ENCODE measurements at regions not wholly inside any gene's neighbourhood (a gene's known extent, or its start where the extent isn't known, plus 50 kb on each side); places are given as distances from the start of the nearest gene placed in this dataset.

DNA sequence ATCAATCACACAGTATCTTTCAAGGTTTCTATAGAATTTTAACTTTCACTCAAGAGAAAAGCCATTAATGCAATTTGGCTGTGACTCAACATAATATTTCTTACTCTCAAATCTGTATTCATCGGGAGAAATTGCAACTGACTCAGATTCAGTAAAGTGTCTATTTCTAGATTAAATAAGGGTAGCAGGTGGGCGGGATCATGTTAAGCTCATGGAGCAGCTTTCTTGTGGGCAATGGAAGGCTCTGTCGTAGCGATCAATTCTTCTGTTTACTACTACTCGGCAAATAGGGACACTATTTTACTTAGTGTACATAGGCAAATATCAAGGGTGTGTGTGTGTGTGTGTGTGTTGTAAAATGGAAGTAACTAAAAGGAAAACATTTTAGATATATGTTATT, 423.6 kb upstream of the NEGR1 start:
- Histone ChIP-seq H3K36me3 (ENCODE audit: insufficient read depth) (no peaks in the 10 kb centered on the region; the same call in 1 of the 2 replicates), H3K9me2 (ENCODE audit: insufficient read depth) (no peaks in the 10 kb centered on the region), H3K27ac (ENCODE audit: low read depth) (no peak overlapping the region), H3K4me2 (no peak overlapping the region), H3F3A (replicated peaks; ENCODE audit: low read depth) (no peaks in the 10 kb centered on the region), H3K79me2 (replicated peaks; ENCODE audit: insufficient read depth) (no peaks in the 10 kb centered on the region), H3K4me1 (ENCODE audit: insufficient read depth) (no peaks in the 10 kb centered on the region), H3K27me3 (ENCODE audit: insufficient read depth) (no peaks in the 10 kb centered on the region), H2AFZ (no peak overlapping the region), H4K20me1 (replicated peaks; ENCODE audit: insufficient read depth) (no peaks in the 10 kb centered on the region), H3K4me3 (no peak overlapping the region)
- TF ChIP-seq JUNB (IDR thresholded peaks at IDR 0.05; ENCODE audit: unreplicated experiment) (no peak), ZNF331 (CRISPR knock-in tag; IDR thresholded peaks at IDR 0.05; ENCODE audit: low read depth) (no peak), POLR2AphosphoS5 (IDR thresholded peaks at IDR 0.05; ENCODE audit: low read depth) (no peak), STAT1 (IDR thresholded peaks at IDR 0.05; ENCODE audit: unreplicated experiment) (no peak), ZNF114 (CRISPR knock-in tag; IDR thresholded peaks at IDR 0.05) (no peak), EZH2phosphoT487 (IDR thresholded peaks at IDR 0.05; ENCODE audit: unreplicated experiment) (no peak), EZH2 (IDR thresholded peaks at IDR 0.05; ENCODE audit: low read depth, unreplicated experiment) (no peak), CREB1 (CRISPR knock-in tag; IDR thresholded peaks at IDR 0.05; ENCODE audit: low read depth) (no peak)
- TF ChIP-seq, protein P1, sequence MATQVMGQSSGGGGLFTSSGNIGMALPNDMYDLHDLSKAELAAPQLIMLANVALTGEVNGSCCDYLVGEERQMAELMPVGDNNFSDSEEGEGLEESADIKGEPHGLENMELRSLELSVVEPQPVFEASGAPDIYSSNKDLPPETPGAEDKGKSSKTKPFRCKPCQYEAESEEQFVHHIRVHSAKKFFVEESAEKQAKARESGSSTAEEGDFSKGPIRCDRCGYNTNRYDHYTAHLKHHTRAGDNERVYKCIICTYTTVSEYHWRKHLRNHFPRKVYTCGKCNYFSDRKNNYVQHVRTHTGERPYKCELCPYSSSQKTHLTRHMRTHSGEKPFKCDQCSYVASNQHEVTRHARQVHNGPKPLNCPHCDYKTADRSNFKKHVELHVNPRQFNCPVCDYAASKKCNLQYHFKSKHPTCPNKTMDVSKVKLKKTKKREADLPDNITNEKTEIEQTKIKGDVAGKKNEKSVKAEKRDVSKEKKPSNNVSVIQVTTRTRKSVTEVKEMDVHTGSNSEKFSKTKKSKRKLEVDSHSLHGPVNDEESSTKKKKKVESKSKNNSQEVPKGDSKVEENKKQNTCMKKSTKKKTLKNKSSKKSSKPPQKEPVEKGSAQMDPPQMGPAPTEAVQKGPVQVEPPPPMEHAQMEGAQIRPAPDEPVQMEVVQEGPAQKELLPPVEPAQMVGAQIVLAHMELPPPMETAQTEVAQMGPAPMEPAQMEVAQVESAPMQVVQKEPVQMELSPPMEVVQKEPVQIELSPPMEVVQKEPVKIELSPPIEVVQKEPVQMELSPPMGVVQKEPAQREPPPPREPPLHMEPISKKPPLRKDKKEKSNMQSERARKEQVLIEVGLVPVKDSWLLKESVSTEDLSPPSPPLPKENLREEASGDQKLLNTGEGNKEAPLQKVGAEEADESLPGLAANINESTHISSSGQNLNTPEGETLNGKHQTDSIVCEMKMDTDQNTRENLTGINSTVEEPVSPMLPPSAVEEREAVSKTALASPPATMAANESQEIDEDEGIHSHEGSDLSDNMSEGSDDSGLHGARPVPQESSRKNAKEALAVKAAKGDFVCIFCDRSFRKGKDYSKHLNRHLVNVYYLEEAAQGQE (IDR thresholded peaks at IDR 0.05; ENCODE audit: unreplicated experiment), result no peak
- TF ChIP-seq, protein P2, sequence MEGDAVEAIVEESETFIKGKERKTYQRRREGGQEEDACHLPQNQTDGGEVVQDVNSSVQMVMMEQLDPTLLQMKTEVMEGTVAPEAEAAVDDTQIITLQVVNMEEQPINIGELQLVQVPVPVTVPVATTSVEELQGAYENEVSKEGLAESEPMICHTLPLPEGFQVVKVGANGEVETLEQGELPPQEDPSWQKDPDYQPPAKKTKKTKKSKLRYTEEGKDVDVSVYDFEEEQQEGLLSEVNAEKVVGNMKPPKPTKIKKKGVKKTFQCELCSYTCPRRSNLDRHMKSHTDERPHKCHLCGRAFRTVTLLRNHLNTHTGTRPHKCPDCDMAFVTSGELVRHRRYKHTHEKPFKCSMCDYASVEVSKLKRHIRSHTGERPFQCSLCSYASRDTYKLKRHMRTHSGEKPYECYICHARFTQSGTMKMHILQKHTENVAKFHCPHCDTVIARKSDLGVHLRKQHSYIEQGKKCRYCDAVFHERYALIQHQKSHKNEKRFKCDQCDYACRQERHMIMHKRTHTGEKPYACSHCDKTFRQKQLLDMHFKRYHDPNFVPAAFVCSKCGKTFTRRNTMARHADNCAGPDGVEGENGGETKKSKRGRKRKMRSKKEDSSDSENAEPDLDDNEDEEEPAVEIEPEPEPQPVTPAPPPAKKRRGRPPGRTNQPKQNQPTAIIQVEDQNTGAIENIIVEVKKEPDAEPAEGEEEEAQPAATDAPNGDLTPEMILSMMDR (conservative IDR thresholded peaks at IDR 0.05; ENCODE audit: low read depth in 2 of 2), result no peak
- DNase-seq (ENCODE audit: low spot score) (no peak), ATAC-seq (no peak)
- H3K9me3 Mint-ChIP-seq, result no peaks in the 10 kb centered on the region
- no peak overlapping the region for H3K4me3 Mint-ChIP-seq
- no peaks in the 10 kb centered on the region for H3K36me3 Mint-ChIP-seq (ENCODE audit: low read depth)
- H3K4me1 Mint-ChIP-seq, result 0 out of 3 replicates have a peak, but pooled peaks cover 2% of the 10 kb centered on the region
- no peaks in the 10 kb centered on the region for H3K27me3 Mint-ChIP-seq (ENCODE audit: insufficient read depth, low read depth, poor library complexity)
- no peak overlapping the region for H3K27ac Mint-ChIP-seq

DNA sequence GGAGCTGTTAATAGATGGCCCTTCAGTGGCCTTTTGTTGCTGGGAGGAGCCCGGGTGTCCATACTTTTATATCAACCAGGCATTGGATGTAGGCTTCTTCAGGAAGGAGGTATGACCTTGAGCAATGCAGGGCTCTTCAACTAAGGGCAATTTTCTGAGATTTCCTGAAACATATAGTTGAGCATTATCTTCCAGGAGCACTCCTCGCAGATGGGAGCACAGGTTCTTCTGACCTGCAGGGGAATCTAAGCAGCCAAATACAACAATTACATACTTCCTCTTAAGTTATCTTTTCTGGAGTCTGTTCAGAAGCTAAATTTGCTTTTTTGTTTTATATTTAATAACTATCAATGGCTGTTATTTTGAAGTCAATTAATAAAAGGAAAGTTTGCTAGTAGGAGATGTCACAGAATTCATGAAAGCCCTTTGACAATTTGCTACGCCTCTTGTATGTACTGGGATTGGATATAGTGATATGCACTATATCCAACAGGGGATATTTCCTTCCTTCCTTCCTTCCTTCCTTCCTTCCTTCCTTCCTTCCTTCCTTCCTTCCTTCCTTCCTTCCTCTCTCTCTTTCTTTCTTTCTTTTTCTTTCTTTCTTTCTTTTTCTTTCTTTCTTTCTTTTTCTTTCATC, 422.6 kb upstream of the NEGR1 start:
- no peaks in the 10 kb centered on the region for H3K27me3 ChIP-seq (ENCODE audit: insufficient read depth)
- H3K27ac ChIP-seq (ENCODE audit: low read depth), result no peak overlapping the region
- ATAC-seq (no peak), DNase-seq (ENCODE audit: low spot score) (no peak)
- H3F3A ChIP-seq (replicated peaks; ENCODE audit: low read depth), result no peaks in the 10 kb centered on the region
- no peaks in the 10 kb centered on the region; the same call in 1 of the 2 replicates for H3K36me3 ChIP-seq (ENCODE audit: insufficient read depth)
- no peaks in the 10 kb centered on the region for H3K27me3 Mint-ChIP-seq (ENCODE audit: insufficient read depth, low read depth, poor library complexity)
- H3K27ac Mint-ChIP-seq, result no peak overlapping the region
- no peaks in the 10 kb centered on the region for H3K9me3 Mint-ChIP-seq
- no peaks in the 10 kb centered on the region for H3K9me2 ChIP-seq (ENCODE audit: insufficient read depth)
- H3K4me3 Mint-ChIP-seq, result no peak overlapping the region
- no peaks in the 10 kb centered on the region for H3K36me3 Mint-ChIP-seq (ENCODE audit: low read depth)
- H2AFZ ChIP-seq, result no peak overlapping the region
- no peaks in the 10 kb centered on the region for H3K4me1 ChIP-seq (ENCODE audit: insufficient read depth)
- H3K4me2 ChIP-seq, result no peak overlapping the region
- H3K4me3 ChIP-seq, result no peak overlapping the region
- H4K20me1 ChIP-seq (replicated peaks; ENCODE audit: insufficient read depth), result no peaks in the 10 kb centered on the region
- no peaks in the 10 kb centered on the region for H3K79me2 ChIP-seq (replicated peaks; ENCODE audit: insufficient read depth)
- H3K4me1 Mint-ChIP-seq, result no peaks in the 10 kb centered on the region
- TF ChIP-seq, protein P3, sequence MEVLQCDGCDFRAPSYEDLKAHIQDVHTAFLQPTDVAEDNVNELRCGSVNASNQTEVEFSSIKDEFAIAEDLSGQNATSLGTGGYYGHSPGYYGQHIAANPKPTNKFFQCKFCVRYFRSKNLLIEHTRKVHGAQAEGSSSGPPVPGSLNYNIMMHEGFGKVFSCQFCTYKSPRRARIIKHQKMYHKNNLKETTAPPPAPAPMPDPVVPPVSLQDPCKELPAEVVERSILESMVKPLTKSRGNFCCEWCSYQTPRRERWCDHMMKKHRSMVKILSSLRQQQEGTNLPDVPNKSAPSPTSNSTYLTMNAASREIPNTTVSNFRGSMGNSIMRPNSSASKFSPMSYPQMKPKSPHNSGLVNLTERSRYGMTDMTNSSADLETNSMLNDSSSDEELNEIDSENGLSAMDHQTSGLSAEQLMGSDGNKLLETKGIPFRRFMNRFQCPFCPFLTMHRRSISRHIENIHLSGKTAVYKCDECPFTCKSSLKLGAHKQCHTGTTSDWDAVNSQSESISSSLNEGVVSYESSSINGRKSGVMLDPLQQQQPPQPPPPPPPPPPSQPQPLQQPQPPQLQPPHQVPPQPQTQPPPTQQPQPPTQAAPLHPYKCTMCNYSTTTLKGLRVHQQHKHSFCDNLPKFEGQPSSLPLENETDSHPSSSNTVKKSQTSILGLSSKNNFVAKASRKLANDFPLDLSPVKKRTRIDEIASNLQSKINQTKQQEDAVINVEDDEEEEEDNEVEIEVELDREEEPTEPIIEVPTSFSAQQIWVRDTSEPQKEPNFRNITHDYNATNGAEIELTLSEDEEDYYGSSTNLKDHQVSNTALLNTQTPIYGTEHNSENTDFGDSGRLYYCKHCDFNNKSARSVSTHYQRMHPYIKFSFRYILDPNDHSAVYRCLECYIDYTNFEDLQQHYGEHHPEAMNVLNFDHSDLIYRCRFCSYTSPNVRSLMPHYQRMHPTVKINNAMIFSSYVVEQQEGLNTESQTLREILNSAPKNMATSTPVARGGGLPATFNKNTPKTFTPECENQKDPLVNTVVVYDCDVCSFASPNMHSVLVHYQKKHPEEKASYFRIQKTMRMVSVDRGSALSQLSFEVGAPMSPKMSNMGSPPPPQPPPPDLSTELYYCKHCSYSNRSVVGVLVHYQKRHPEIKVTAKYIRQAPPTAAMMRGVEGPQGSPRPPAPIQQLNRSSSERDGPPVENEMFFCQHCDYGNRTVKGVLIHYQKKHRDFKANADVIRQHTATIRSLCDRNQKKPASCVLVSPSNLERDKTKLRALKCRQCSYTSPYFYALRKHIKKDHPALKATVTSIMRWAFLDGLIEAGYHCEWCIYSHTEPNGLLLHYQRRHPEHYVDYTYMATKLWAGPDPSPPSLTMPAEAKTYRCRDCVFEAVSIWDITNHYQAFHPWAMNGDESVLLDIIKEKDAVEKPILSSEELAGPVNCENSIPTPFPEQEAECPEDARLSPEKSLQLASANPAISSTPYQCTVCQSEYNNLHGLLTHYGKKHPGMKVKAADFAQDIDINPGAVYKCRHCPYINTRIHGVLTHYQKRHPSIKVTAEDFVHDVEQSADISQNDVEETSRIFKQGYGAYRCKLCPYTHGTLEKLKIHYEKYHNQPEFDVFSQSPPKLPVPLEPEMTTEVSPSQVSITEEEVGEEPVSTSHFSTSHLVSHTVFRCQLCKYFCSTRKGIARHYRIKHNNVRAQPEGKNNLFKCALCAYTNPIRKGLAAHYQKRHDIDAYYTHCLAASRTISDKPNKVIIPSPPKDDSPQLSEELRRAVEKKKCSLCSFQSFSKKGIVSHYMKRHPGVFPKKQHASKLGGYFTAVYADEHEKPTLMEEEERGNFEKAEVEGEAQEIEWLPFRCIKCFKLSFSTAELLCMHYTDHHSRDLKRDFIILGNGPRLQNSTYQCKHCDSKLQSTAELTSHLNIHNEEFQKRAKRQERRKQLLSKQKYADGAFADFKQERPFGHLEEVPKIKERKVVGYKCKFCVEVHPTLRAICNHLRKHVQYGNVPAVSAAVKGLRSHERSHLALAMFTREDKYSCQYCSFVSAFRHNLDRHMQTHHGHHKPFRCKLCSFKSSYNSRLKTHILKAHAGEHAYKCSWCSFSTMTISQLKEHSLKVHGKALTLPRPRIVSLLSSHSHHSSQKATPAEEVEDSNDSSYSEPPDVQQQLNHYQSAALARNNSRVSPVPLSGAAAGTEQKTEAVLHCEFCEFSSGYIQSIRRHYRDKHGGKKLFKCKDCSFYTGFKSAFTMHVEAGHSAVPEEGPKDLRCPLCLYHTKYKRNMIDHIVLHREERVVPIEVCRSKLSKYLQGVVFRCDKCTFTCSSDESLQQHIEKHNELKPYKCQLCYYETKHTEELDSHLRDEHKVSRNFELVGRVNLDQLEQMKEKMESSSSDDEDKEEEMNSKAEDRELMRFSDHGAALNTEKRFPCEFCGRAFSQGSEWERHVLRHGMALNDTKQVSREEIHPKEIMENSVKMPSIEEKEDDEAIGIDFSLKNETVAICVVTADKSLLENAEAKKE (CRISPR knock-in tag; IDR thresholded peaks at IDR 0.05), result no peak
- TF ChIP-seq EZH2 (IDR thresholded peaks at IDR 0.05; ENCODE audit: low read depth, unreplicated experiment), result no peak

All from GM23338 (cell line).